ENCODE measurements at regions not wholly inside any gene's neighbourhood (a gene's known extent, or its start where the extent isn't known, plus 50 kb on each side); places are given as distances from the start of the nearest gene placed in this dataset.

- DNase-seq (ENCODE audit: low spot score): no peak
Measured at GRCh38 chr11:36726420-36726819, 128.4 kb upstream of the RAG2 start.

GRCh38 chr11:36724742-36725385, 126.8 kb upstream of the RAG2 start:
- DNase-seq (ENCODE audit: low spot score): no peak

DNA sequence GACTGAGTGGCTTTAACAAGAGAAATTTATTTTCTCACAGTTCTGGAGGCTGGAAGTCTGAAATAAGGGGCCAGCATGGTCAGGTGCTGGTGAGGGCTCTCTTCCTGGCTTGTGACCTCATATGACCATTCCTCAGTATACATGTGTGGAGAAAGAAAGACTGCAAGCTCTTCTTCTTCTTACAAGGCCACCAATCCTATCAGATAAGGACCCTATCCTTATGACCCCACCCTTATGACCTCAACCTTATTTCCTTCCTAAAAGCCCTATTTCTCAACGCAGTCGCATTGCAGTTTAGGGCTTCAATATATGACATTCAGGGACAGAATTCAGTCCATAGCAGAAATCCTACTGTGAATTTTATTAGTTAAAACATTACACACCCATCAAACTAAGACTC, 124.4 kb upstream of the RAG2 start:
- DNase-seq (ENCODE audit: low spot score): no peak

GRCh38 chr11:36719358-36720107, 121.5 kb upstream of the RAG2 start:
- no peak for DNase-seq (ENCODE audit: low spot score)

DNA sequence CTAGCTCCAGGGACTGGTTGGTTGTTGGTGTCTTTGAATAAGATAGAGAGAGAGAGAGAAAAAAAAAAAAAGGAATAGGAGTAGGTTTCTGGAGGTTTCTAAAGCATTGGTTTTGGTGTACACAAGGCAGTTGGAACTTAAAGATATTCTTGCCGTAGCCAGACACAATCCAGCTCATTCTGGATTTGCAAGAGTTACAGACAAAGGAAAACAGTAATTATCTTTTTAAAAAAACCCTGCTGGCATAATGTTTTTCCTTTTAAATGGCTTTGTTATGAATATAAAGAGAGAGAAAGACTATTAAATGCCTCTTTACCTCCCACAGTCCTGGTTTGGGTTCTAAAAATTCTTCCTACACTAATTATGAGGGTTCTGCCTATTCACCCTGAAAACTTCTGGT, 120.4 kb upstream of the RAG2 start:
- no peak for DNase-seq (ENCODE audit: low spot score)

DNA sequence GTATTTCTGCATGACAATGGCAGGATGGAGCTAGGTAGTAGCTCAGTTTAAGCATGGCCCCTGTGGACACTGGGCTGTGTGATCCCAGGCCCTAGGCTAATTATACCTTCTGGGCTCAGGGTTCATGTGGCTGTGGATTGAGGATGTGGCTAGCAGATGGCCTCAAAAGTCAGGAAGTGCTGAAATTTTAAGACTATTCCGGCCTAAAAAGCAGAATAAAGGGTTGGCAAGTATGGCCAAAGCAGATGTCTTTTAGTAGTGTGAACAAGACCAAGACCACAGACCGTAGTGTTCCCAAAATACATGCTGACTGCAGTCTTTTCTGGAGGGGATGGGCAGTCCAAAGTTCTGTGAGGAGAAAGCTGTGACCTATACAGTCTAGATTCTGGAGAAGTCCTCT, 115.7 kb upstream of the RAG2 start:
- DNase-seq (ENCODE audit: low spot score): no peak

- DNase-seq (ENCODE audit: low spot score): no peak
Measured at GRCh38 chr11:36711104-36711825, 113.2 kb upstream of the RAG2 start.
